ENCODE measurements at regions not wholly inside any gene's neighbourhood (a gene's known extent, or its start where the extent isn't known, plus 50 kb on each side); places are given as distances from the start of the nearest gene placed in this dataset.

GRCh38 chr22:44362249-44363012 lies 49.7 kb upstream of the SHISAL1 start:
- TF ChIP-seq CTCF (IDR thresholded peaks at IDR 0.05) (no peak), POLR2A (IDR thresholded peaks at IDR 0.05) (no peak)
- intact Hi-C loops (cut with DNase I; ENCODE audit: low total_unique reads) = no loop called here
- H3K4me3 ChIP-seq = no peak overlapping the region
- H3K9me3 ChIP-seq = no peaks in the 10 kb centered on the region
- no peaks in the 10 kb centered on the region for H3K36me3 ChIP-seq (ENCODE audit: low read depth, missing control alignments)
- DNase-seq = no peak
- no peak overlapping the region for H3K27ac ChIP-seq
- H3K27me3 ChIP-seq = no peaks in the 10 kb centered on the region
- 86 to 96% methylated on average over 8 of the region's 8 CpGs for WGBS, 2 donors
- peaks cover 6% of the 10 kb centered on the region for H3K4me1 ChIP-seq
